DND-41 (cell line): ENCODE measurements at regions not wholly inside any gene's neighbourhood (a gene's known extent, or its start where the extent isn't known, plus 50 kb on each side); places are given as distances from the start of the nearest gene placed in this dataset.

Experiments
- ATAC-seq: fragments of 200-7000 bp; cut with Tn5 transposase; 3 replicates; pipeline ENCODE4 v1.9.1; 2021; ENCODE audit warnings: low read depth; ENCODE audit not compliant: insufficient read depth
- DNase-seq: peaks from one replicate; pipeline ENCODE4 v3.0.0-alpha.2; 2020
- H2AFZ ChIP-seq: 2 replicates; pipeline ENCODE4 v1.6.0; 2012; ENCODE audit warnings: low read depth, low read length
- H3K27ac ChIP-seq: 2 replicates; pipeline ENCODE4 v1.5.1; 2012; ENCODE audit warnings: low read length, inconsistent platforms
- H3K27me3 ChIP-seq: fragments of 200-600 bp; sonication (generic); 2 replicates; pipeline ENCODE4 v1.6.0; 2012; ENCODE audit warnings: low read length, mild to moderate bottlenecking, inconsistent platforms; ENCODE audit not compliant: insufficient read depth, poor library complexity
- H3K36me3 ChIP-seq: 2 replicates; pipeline ENCODE4 v1.5.1; 2012; ENCODE audit warnings: low read length, inconsistent platforms; ENCODE audit not compliant: insufficient read depth
- H3K4me1 ChIP-seq: 2 replicates; pipeline ENCODE4 v1.5.1; 2012; ENCODE audit warnings: mild to moderate bottlenecking, low read length; ENCODE audit not compliant: insufficient read depth
- H3K4me2 ChIP-seq: 2 replicates; pipeline ENCODE4 v1.6.0; 2012; ENCODE audit warnings: mild to moderate bottlenecking, moderate library complexity, low read length, inconsistent platforms; ENCODE audit not compliant: insufficient read depth
- H3K4me3 ChIP-seq, 2 experiments: fragments of 200-600 bp in 1 of 2; shearing (Covaris generic) in 1 of 2; 2 replicates each; pipeline ENCODE4 v1.5.1; 2012 to 2016; ENCODE audit warnings: inconsistent platforms in 2 of 2, low read length in 2 of 2, mild to moderate bottlenecking in 2 of 2, low read depth in 1 of 2, moderate library complexity in 1 of 2
- H3K79me2 ChIP-seq: 2 replicates; pipeline ENCODE4 v1.6.0; 2012; ENCODE audit warnings: low read length, inconsistent platforms; ENCODE audit not compliant: insufficient read depth
- H3K9ac ChIP-seq: 2 replicates; pipeline ENCODE4 v1.6.0; 2012; ENCODE audit warnings: low read depth, mild to moderate bottlenecking, inconsistent platforms, low read length, moderate library complexity
- H3K9me3 ChIP-seq: 2 replicates; pipeline ENCODE4 v1.5.1; 2012; ENCODE audit warnings: low read length, moderate library complexity, mild to moderate bottlenecking, inconsistent platforms; ENCODE audit not compliant: insufficient read depth, severe bottlenecking
- H4K20me1 ChIP-seq: 2 replicates; pipeline ENCODE4 v1.6.0; 2012; ENCODE audit warnings: low read length; ENCODE audit not compliant: insufficient read depth
- CTCF ChIP-seq: IDR thresholded peaks from 2 replicates; pipeline ENCODE4 v1.5.1; 2012; ENCODE audit warnings: borderline replicate concordance, low read length, moderate library complexity, mild to moderate bottlenecking; ENCODE audit not compliant: poor library complexity, severe bottlenecking; ENCODE audit errors: extremely low read depth
- EZH2 ChIP-seq: IDR thresholded peaks from 3 replicates; pipeline ENCODE4 v1.6.1; 2012; ENCODE audit warnings: borderline replicate concordance, low read depth, mild to moderate bottlenecking, moderate library complexity, low read length, inconsistent platforms; ENCODE audit not compliant: severe bottlenecking

GRCh38 chr4:152248347-152248746 is 287.5 kb downstream of the FBXW7 start:
- no peaks in the 10 kb centered on the region for H3K9me3 ChIP-seq
- ATAC-seq (no peak), DNase-seq (no peak)
- H4K20me1 ChIP-seq: no peaks in the 10 kb centered on the region
- H2AFZ ChIP-seq: no peak overlapping the region
- H3K4me3 ChIP-seq: no peak overlapping the region
- H3K27ac ChIP-seq: no peak overlapping the region
- no peaks in the 10 kb centered on the region for H3K79me2 ChIP-seq
- no peaks in the 10 kb centered on the region for H3K36me3 ChIP-seq
- no peaks in the 10 kb centered on the region for H3K4me1 ChIP-seq
- no peak overlapping the region for H3K4me2 ChIP-seq
- TF ChIP-seq CTCF (no peak), EZH2 (no peak)
- H3K9ac ChIP-seq: no peak overlapping the region
- no peaks in the 10 kb centered on the region for H3K27me3 ChIP-seq

GRCh38 chr4:152247271-152247975 is 288.5 kb downstream of the FBXW7 start:
- Histone ChIP-seq H3K27ac (no peak overlapping the region), H3K79me2 (no peaks in the 10 kb centered on the region)
- DNase-seq: no peak

GRCh38 chr4:152246659-152247058 is 289.2 kb downstream of the FBXW7 start:
- H3K9me3 ChIP-seq: no peaks in the 10 kb centered on the region
- no peaks in the 10 kb centered on the region for H3K79me2 ChIP-seq
- H3K9ac ChIP-seq: no peak overlapping the region
- H3K4me2 ChIP-seq: no peak overlapping the region
- no peak for DNase-seq
- H3K36me3 ChIP-seq: no peaks in the 10 kb centered on the region
- no peaks in the 10 kb centered on the region for H3K27me3 ChIP-seq
- no peak for TF ChIP-seq CTCF
- no peak for TF ChIP-seq EZH2
- H3K4me1 ChIP-seq: no peaks in the 10 kb centered on the region
- no peak overlapping the region for H3K27ac ChIP-seq
- no peak for ATAC-seq
- no peaks in the 10 kb centered on the region for H4K20me1 ChIP-seq
- peak overlapping the region; percentile 31; the same call in 1 of the 2 replicates for H2AFZ ChIP-seq
- H3K4me3 ChIP-seq: no peak overlapping the region

More at GRCh38 chr4:152247271-152247975, 288.5 kb downstream of the FBXW7 start:
- no peak for ATAC-seq
- Histone ChIP-seq H2AFZ (no peak overlapping the region), H3K9ac (no peak overlapping the region), H3K4me1 (no peaks in the 10 kb centered on the region), H4K20me1 (no peaks in the 10 kb centered on the region), H3K36me3 (no peaks in the 10 kb centered on the region), H3K9me3 (no peaks in the 10 kb centered on the region), H3K4me2 (no peak overlapping the region), H3K27me3 (no peaks in the 10 kb centered on the region), H3K4me3 (no peak overlapping the region)
- TF ChIP-seq CTCF: no peak
- TF ChIP-seq EZH2: no peak
